C4-2B (cell line): ENCODE measurements at regions not wholly inside any gene's neighbourhood (a gene's known extent, or its start where the extent isn't known, plus 50 kb on each side); places are given as distances from the start of the nearest gene placed in this dataset.

Experiments
- ZFX ChIP-seq: fragments of 450-650 bp; IDR thresholded peaks from 2 replicates; pipeline ENCODE4 v1.6.1; 2017
- TF ChIP-seq, protein P1 (sequence below): fragments of 450-650 bp; conservative IDR thresholded peaks from 2 replicates; pipeline ENCODE4 v1.5.1; 2017; ENCODE audit warnings: mild to moderate bottlenecking

- TF ChIP-seq, protein P1, sequence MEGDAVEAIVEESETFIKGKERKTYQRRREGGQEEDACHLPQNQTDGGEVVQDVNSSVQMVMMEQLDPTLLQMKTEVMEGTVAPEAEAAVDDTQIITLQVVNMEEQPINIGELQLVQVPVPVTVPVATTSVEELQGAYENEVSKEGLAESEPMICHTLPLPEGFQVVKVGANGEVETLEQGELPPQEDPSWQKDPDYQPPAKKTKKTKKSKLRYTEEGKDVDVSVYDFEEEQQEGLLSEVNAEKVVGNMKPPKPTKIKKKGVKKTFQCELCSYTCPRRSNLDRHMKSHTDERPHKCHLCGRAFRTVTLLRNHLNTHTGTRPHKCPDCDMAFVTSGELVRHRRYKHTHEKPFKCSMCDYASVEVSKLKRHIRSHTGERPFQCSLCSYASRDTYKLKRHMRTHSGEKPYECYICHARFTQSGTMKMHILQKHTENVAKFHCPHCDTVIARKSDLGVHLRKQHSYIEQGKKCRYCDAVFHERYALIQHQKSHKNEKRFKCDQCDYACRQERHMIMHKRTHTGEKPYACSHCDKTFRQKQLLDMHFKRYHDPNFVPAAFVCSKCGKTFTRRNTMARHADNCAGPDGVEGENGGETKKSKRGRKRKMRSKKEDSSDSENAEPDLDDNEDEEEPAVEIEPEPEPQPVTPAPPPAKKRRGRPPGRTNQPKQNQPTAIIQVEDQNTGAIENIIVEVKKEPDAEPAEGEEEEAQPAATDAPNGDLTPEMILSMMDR: no peak
- no peak for TF ChIP-seq ZFX
These were observed 112.5 kb upstream of the THBS1 start for GRCh38 chr15:39468331-39468730.
